Midbrain (tissue), 1 donor: ENCODE measurements at regions not wholly inside any gene's neighbourhood (a gene's known extent, or its start where the extent isn't known, plus 50 kb on each side); places are given as distances from the start of the nearest gene placed in this dataset.
"Not testable (repeated sequence)": the region's sequence is repeated elsewhere in the genome, so short reads cannot be mapped to it uniquely, and the experiment has no call there.

ENCODE experiments used
- DNase-seq: peaks from one replicate; lab custom pipeline; 2025; lab: John Stamatoyannopoulos, UW

DNA sequence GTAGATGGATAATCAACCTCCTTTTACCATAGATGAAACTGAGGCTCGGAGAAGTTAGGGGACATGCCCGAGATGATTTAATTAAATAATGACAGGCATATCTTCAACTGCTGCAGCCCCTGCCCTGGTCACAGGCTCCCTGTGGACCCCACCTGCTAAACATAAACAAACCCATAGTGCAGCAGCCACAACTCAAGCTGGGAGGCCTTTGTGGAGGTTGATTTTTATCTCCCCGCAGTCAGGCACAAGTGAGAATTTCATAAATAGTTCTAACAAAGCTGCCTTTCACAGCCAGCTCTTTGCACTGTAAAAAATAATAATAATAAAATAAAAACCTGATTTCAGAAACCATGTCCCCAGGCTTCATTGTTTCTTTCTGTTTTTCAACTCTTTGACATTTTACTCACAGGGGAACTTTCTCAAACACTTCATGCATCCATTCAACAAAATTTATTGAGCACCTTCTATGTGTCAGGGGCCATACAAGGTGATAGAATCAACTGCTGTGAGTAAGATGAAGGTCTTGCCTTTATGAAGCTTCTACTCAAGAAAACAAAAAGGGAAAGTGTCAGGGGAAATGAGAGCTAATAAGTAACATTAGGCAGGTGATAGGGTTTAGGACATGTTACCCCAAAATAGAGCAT, 393.6 kb upstream of the PROK2 start:
- DNase-seq: no peak

DNA sequence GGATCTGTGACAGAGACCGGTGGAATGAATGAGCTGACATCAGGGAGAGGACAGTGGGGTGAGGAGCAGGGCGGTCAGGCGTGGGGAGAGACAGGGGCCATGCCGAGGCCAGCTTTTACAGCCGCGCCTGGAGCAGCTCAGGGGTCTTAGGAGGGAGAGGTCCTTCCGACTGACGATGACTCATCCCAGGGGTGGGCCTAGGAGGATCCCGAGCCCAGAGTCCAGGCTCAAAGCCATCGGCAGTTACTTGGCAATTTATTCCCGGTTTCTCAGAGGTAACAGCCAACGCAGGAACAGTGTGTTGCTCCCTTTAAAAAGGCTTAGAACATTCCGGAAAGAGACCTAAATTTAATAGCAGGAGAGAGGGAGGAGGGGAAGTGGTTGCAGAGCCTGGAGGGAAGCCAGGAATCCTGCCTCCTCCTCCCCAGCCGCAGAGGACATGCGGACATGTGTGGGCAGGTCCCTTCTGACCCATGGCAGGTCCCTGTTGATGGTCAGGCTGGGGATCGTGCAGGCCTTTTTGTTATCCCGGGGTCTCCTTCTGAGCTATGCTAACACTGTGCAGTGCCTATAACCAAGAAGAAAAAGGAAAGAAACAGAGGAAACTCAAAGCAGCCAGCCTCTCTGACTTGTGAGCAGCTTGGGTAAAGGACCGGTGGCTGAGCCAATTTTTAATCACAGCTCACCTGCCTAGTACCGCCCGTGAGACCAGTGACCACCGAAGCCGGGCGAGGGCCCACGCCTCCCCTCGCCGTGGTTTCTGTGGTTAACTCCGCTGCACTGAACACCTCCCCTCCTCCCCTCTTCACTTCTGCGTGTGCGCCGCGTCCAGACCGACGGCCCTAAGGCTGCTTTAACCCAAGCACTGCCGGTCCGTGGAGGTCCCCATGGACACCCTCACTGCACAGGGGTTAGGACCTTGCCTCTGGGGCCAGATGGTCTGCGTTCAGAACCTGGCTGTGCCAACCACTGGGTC, 392.4 kb upstream of the PROK2 start:
- DNase-seq: peak; percentile 32

DNA sequence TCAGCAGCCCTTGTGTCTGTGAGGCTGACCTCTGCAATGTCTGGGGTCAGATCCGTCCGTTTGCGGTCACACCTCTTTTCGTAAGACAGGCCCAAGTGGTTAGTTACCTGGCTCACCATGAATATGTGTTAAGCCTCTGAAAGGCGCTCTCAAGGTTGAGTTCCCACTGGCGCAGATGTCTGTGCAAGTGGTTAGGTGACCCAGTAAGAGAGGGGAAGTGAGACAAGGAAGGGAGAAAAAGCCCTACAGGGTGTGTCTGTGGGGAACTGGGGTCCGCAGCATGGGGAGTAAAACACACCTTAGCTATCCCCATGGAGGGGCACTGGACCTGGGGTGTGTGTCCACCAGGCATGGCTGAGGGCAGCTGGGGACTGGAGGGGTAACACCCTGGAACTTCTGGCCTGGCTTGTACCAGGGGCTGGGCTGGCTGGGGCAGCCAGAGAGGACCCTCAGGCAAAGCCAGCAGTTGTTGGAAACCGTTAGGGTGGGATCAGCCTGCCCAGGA, 391.6 kb upstream of the PROK2 start:
- DNase-seq: no peak

DNA sequence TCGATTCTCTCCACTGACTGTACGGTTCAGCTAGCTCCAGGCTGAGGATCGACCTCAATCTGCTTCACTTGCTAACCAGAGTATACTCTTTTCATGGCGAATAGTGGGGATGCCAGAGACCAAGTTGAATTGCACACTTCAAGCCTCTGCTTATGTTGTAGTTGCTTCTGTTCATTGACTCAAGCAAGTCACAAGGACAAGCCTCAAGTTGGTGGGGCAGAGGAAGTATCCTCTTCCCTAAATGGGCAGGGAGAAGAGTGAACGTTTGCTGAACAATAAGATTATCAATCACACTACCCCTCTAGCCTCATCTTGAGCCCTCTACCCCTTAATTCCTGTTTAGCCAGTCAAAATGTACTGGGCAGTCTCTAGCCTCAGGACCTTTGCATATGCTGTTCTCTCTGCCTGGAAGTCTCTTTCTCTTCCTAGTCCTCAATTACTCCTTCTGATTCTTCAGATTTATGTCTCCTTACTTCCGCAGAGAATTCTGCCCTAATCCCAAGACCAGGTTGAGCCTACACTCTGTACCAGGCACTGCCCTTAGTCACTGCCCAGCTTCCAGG, 390.4 kb upstream of the PROK2 start:
- no peak for DNase-seq

DNA sequence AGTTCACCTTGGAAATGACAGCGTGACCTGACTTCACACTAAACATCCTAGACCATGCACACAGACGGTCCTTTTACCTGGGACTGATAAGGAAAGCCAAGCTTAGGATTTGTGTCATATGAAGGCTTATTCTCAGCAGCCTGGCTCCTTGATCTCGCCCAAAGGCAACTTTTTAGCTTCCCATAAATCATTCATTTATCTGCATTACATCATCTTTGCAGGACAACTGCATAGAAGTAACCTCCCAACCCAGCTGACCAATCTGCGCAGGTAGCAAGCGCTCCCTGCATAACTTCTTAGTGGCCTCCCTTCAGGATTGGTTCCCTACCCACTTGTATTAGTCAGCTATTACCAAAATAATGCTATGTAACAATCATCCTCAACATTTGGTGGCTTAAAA, 389.9 kb upstream of the PROK2 start:
- no peak for DNase-seq

DNA sequence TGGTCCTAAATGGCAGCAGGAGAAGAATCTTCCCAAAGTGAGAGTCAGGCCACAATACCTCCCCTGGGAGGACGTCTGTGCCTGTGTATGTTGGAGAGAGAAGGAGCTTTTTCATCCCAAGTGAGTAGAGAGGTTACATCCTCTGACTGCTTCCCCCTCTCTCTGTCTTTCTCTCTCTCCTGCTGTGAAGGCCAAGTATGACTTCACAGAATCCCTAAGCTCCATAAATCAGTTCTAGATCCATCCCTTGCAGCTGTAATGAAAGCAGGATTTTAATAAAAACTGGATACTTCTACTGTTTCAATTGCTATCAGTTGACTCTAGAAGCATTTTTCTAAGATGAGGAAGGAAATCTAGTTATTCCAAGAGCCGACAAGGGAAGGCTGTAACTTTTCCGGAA, 389.1 kb upstream of the PROK2 start:
- no peak for DNase-seq

DNA sequence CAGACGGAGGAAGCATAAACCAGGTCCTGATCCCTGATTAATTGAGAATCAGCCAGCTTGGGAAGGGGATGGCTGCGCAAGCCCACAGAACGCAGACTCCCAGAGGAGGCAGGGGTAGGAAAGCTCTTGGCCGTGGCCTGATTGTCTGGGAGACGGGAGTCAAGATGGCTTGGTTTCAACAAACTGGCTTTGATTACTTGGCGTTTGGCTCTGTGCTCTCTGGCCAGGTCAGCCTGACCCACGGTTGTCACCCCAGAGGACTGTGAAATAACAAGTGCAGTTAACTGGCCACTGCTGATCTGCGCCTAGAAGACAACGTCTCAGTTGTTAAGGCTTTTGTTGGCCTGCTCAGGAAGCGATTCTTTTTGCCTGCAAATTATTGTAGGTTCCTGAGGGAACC, 387.0 kb upstream of the PROK2 start:
- peak; percentile 73 for DNase-seq

DNA sequence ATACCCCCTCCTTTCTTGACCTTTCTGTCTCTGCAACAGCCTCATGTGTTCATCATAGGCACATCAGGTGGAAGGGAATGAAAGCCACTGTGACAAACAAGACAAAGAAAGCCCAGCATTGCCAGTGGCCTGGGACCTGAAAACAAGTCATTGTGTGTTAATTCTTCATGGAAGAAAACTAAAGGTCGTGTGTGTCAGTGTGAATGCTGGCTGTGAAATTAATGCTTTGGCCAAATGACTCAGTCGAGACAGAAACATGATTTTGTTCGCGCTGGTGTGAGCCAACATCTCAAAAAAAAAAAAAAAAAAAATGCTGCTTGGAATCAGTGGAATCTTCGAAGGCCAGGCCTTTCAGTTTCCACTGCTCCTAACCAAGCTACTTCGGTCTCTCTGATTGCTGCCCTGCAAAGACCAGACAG, 386.5 kb upstream of the PROK2 start:
- DNase-seq: peak; percentile 75

DNA sequence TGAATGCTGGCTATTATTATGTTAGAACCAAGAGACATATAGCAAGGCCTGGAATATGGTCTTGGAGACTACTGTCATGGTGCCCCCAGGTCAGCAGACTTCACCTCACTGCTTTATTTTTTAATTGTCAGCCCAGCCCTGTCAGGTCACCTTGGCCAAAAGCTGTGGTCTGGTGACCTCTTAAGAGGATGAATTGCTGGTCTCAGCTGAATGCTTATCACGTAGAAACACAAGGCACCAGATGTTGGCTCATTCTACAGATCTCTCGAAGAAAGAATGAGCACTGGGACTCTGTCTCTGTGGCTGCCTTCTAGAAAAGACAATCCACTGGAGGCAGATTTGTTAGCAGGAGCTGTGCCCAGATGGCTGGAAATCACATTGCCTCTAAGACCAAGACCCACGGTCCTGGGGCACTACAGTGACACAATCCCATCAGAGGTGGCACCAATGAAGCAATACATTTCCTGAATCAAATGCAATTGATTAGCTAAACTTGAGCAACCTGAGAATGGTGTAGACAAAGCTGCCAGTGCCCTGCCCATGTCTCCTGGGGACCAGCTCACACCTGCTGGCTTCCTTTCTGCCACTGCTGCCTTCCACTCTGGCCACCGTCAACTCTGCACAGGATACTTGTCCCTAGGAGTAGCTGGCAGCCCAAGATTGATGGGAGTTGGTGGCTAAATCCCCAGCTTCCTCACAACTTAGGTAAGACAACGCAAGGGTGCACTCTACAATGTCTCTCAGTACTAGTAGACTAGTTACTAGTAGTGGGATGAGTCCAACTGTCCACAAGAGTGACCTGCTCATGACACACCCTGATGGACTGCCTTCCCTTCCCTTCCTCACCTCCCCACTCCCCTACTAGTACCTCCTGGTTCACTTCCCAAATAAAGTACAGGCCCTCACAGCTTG, 384.9 kb upstream of the PROK2 start:
- DNase-seq: no peak

DNA sequence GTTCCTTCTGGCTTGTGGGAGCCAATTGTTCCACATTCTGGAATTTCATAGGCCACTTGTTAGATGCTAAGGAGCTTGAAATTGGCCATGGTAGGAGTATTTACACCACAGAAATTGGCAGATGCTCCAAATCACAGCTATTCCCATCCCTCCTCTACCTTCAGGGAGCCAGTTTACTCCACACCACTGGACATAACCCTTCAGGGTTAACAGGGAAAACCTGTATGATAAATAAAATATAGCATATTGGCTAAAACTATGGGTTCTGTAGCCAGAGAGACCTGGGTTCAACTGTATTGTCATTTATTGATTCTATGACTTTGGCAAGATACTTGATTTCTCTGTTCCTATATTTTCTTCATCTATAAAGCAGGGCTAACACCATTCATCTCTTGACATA, 384.2 kb upstream of the PROK2 start:
- DNase-seq: no peak

DNA sequence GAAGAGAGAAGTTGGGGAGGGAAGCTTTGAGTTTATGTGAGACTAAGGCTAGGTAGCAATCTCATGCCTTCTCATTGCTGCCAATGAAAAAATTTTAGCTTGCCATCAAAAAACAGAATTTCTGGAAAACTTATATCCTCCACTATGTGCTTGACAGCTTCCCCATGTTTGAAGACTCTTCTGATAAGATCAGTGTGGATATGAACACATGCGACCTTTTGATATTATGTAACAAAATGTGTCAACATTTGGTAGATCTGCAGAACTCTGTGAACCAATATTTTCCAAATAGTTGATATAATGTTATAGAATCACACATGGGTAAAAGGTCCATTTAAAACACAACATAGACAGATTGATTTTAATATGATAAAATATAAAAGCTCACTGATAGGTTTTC, 380.9 kb upstream of the PROK2 start:
- DNase-seq: no peak

DNA sequence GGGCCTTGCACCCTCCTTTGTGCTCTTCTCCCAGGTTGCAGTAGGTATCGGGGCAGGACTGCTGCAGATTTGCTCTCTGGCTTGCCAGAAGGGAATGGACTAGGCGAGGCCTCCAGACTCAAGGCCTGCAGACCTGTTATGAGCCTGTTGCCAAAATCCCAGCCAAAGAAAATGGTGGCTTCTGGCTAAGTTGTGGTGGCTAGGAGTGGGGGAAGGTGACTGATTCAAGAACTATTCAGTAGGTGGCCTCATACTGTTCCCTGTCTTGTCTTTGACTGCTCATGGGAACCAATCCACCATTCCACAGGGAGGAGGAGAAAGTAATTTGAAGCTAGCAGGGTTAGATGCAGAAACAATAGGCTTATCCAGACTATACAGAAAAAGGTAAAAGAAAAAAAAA, 380.4 kb upstream of the PROK2 start:
- DNase-seq: no peak

DNA sequence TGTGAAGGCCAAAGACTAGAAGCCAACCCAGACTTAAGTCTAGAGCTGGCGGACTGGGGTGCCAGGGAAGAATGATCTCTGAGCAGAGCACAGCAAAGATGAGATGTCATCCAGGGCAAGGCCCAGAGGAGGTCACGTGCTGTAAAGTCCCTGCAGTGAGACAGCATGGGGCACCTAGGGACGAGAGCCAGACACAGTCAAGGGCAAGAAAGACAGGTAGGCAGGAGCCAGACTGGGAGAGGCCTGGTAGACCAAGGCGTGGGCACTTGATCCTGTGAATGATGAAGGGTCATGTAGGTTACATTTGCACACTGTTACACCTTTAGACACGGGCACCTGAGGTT, 379.7 kb upstream of the PROK2 start:
- DNase-seq: no peak

DNA sequence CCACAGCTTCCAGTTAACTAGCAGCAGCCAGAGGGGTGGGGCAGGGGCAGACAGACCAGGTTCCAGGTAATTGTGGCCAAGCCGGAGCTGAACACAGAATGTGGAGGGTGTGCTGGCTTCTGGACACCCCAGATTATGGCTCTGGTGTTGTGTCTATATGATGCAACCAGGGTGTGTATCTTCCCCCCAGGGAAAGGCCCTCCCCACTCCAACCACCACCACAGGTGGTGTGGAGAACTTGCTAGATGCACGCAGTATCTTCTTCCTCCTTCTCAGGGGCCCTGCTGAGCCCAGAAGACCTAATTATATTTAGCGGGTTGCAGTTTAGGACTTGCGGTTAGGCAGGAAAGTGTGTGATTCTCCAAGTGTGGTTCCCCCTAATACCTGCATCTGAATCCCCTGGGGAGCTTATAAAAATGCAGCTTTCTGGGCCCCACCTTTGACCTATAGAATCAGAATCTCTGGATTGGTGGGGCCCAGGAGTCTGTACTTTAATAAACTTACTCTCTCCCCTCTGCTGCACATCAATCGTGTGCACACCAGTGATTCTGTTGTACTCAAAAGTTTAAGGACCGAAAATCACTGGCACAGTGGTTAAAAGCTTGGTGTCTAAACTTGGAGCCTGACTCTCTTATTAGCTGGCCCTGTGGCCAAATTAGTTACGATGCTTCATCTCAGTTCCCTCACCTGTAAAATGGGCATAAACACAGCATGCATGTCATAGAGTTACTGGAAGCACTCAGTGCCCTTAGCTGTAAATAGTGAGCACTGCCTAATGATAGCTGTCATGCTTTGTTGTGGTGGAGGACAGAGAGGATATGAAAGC, 379.1 kb upstream of the PROK2 start:
- no peak for DNase-seq

DNA sequence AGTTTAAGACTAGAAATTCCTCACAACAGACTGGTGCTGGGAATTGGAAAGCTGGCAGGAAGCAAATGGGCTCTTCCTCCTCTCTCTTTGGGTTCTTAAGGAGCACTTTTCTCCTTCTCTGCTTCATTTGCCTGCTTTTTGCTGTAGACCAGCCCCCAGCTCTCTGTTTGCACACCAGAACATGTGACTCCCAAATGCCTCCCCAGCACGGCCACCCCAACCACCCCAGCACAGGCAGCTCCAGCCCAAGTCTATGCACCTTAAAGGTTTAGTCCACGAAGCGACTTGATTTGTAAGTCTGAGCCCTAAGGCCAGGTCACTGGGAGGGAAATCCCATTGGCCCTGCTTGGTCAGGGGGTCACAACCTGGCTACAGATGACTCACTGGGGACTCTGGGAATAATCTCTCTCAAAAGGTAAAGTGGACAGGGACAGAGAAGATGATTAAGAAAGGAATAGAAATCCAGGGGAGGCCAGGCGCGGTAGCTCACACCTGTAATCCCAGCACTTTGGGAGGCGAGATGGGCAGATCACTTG, 377.8 kb upstream of the PROK2 start:
- no peak for DNase-seq

DNA sequence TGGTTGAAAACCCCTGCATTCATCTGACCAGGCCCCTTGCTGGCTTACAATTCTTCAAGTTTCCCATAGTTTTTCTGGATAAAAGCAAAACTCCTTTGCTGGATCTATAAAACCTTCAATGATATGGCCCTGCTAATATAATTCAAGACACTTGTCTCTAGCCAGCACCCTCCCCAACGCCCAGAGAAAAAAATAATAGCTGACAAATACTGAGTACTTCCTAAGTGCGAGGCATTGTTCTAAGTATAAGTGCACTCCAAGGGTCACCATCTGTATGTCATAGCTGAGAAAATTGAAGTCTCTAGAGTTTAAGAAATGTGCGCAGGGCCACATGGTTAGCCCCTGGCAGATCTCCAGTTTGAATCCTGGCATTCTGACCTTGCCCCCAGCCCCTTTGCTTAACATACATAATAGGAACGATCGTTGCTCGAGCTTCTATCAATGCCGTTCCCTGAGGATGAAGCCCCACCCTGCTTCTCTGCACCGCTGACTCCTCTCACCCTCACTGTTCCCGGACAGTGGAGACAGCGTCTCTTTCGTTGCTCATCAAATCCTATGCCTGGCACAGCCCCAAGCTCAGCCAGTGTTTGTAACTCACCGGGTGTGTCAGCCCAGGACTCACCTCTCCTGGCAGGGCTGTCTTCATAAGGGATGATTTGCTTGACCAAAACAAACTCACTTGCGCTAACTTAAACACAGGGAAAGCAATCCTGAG, 377.1 kb upstream of the PROK2 start:
- no peak for DNase-seq

DNA sequence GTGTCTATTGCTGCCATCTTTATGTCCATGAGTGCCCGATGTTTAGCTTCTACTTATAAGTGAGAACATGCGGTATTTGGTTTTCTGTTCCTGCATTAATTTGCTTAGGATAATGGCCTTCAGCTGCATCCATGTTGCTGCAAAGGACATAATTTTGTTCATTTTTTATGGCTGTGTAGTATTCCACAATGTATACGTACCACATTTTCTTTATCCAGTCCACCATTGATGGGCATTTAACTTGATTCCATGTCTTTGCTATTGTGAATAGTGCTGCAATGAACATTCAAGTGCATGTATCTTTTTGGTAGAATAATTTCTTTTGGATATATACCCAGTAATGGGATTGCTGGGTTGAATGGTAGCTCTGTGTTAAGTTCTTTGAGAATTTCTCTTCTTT, 376.3 kb upstream of the PROK2 start:
- DNase-seq: not testable (repeated sequence)

DNA sequence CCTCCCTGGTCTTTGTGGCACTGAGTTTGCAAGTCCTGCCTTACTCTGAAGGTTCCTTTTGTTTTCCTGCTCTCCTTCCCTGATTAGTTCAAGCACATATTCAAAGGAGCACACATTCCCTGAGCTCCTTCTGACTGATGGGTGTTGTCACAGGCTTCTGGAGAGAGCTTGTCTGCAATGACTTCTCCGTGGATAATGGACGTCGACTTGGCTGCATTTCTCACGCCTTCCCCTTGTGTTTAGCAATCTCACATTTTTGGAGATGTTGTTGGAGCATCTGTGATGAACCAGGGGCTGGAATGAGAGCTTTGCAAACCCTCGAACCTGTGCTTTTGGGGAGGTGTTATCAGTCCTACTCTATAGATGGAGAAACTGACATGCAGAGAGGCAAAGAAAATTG, 375.4 kb upstream of the PROK2 start:
- DNase-seq: no peak

DNA sequence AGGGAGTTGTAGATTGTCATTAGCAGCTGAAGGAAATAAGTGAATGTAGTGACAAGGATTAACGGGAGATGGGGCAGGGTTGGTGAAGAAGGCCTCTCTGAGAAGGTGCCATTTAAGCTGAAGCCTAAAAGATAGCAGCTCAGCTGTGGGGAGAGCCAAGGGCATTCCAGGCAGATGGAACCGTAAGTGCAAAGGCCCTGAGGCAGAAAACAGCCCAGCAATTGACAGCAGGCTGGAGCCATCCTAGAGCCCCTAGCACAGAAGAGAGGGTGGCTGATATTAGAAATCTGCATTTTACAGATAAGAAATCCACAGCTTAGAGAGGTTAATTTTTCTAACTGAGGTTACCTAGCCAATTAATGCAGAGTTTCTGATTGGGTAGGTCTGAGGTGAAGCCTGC, 374.5 kb upstream of the PROK2 start:
- no peak for DNase-seq
